Motor neuron (in vitro differentiated cells): ENCODE measurements at regions not wholly inside any gene's neighbourhood (a gene's known extent, or its start where the extent isn't known, plus 50 kb on each side); places are given as distances from the start of the nearest gene placed in this dataset.
"Not testable (repeated sequence)": the region's sequence is repeated elsewhere in the genome, so short reads cannot be mapped to it uniquely, and the experiment has no call there.

Experiments used
- ATAC-seq, 8 experiments: fragments of 200-7000 bp; cut with Tn5 transposase; replicated peaks in 6 of 8; 2 replicates each; pipeline ENCODE4 v1.8.0; 2021; ENCODE audit warnings: mild to moderate bottlenecking in 8 of 8, moderate library complexity in 8 of 8
- H3K27ac ChIP-seq, 2 donors: fragments of 250-450 bp; sonication (Bioruptor Pico); 2 replicates each; pipeline ENCODE4 v1.9.0; 2021; ENCODE audit warnings: antibody characterized with exemption in 2 of 2, mild to moderate bottlenecking in 2 of 2, moderate library complexity in 1 of 2
- H3K4me1 ChIP-seq, 2 donors: fragments of 250-450 bp; sonication (Bioruptor Pico); replicated peaks in 1 of 2; 2 replicates each; pipeline ENCODE4 v1.6.1; 2021; ENCODE audit warnings: antibody characterized with exemption in 2 of 2, mild to moderate bottlenecking in 2 of 2, moderate library complexity in 1 of 2
- H3K4me3 ChIP-seq, 5 donors: fragments of 250-450 bp; sonication (Bioruptor Pico); 2 replicates each; pipeline ENCODE4 v1.9.0; 2021; ENCODE audit warnings: antibody characterized with exemption in 5 of 5, mild to moderate bottlenecking in 5 of 5, moderate library complexity in 4 of 5
- WGBS, 10 experiments: fragments of 450-650 bp; shearing (Covaris generic); methylation state at CpG; one replicate each; pipeline ENCODE4 v1.0.0; 2022; 5-methylcytosine and 5-hydroxymethylcytosine counted together
- in situ Hi-C, 9 experiments: fragments of 400-800 bp; cut with MboI; loops; one replicate each; pipeline ENCODE4 v1.15.0; 2021; ENCODE audit warnings: low sequenced_read_pairs in 9 of 9, low pct_unique_long_range_greater_than_20kb in 2 of 9; ENCODE audit not compliant: unreplicated experiment in 9 of 9

DNA sequence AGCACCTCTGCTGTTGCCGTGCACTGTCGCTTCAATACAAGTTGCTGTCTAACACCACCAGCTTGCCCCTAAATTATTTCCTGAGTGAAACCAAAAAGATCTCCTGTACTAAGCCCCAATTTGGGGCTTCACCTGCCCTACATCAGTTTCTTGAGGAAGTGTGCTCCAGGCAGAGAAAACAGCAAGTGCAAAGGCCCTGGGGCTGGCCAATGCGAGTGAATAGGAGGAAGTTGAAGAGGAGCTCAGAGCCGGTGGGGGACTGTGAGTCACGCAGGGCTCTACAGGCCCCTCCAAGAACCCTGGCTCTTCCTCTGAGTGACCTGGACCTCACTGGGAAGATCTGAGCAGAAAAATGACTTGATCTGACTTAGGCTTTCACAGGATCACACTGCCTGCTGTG, 117.2 kb downstream of the IPO8 start:
- H3K4me3 ChIP-seq: no peak overlapping the region
- ATAC-seq: no peak
- in situ Hi-C loops: no loop called here
- no peak overlapping the region for H3K27ac ChIP-seq
- 20 to 93% (median 77%) methylated on average over 1 to 5 of the region's 5 CpGs; no CpG with 5 or more reads in 4 of the 10 experiments for WGBS, 10 experiments
- no peaks in the 10 kb centered on the region for H3K4me1 ChIP-seq

DNA sequence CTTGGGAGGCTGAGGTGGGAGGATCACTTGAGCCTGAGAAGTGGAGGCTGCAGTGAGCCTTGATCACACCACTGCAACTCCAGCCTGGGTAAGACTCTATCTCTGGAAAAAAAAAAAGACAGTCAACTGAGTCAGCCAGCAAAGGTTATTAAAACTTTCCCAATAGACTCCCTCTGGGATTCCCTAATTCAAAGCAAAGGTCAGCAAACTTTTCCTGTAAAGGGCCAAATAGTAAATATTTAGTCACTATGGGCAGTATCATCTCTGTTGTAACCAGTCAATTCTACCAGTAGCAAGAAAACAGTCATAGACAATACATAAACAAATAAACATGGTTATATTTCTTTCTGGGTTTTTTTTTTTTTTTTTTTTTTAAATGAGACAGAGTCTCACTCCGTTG, 122.5 kb downstream of the IPO8 start:
- WGBS, 10 experiments: 0 to 89% (median 73%) methylated on average over 1 of the region's 1 CpG; no CpG with 5 or more reads in 4 of the 10 experiments
- H3K4me3 ChIP-seq: no peak overlapping the region
- no peak overlapping the region for H3K27ac ChIP-seq
- in situ Hi-C loops: no loop called here
- no peak for ATAC-seq
- H3K4me1 ChIP-seq: no peaks in the 10 kb centered on the region

DNA sequence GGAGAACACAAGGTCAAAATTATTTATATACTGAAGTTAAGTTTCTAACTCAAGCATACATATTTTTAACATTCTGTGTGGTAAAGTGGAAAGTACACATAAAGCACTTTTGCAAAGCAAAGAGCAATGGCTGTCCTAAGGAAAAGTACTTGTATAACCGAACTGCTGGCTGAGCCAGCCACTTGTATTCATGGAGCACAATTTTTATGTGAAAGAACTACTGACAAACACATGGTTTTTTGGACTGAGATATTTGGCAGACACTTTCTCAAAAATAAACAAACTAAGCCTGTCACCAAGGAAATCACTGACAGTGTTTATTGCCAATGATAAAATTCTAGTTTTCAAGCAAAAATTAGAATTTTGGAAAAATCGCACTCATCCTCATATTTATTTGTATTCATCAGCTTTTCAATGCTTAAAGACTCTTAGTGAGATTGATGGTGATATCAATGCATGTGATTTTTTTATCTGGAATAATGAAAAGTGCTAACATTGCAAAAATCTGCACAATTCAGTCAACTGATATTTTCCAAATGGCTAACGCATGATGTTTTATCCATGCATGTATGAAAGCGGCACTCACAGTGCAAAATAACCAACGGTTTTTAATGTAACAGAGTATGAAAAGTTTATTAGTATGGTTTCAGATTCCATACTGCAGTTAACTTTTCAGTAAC, 125.3 kb downstream of the IPO8 start:
- Histone ChIP-seq H3K27ac (no peak overlapping the region), H3K4me1 (no peaks in the 10 kb centered on the region), H3K4me3 (no peak overlapping the region)
- in situ Hi-C loops: no loop called here
- 6 to 89% (median 77%) methylated on average over 3 to 5 of the region's 5 CpGs for WGBS, 10 experiments
- ATAC-seq: no peak

DNA sequence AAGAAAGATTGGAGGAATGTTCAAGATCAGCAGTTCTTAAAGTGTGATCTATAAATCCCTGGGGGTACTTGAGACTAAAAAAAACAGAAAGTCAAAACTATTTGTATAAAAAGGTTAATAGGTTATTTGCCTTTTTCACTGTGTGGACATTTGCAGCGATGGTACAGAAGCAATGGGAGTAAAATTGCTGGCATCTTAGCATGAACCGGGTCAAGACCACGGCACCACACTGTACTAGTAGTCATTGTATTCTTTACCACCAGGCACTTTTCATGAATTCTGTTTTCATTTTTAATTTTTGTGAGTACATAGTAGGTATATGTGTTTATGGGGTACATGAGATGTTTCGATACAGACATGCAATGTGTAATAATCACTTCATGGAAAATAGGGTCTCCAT, 126.2 kb downstream of the IPO8 start:
- WGBS, 10 experiments: 7 to 83% (median 66%) methylated on average over 1 to 4 of the region's 4 CpGs
- H3K4me1 ChIP-seq: no peaks in the 10 kb centered on the region
- in situ Hi-C loops: no loop called here
- no peak overlapping the region for H3K27ac ChIP-seq
- no peak overlapping the region for H3K4me3 ChIP-seq
- no peak for ATAC-seq

DNA sequence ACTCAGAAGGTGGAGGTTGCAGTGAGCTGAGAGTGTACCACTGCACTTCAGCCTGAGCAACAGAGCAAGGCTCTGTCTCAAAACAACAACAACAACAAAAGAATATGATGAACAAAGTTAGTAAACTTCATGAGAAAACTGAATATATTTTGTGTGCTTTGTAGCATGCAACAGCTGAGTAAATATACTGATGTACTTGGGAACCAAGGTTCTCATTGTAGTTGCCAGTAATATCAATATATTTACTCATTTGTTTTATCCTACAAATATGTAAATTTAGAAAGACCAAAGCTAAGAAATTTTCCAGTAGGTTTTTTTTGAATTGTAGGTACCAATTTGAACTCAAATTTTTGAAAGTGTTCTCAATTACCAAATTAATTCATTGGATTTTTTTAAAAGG, 127.2 kb downstream of the IPO8 start:
- no peak for ATAC-seq
- Histone ChIP-seq H3K4me1 (no peaks in the 10 kb centered on the region), H3K4me3 (no peak overlapping the region), H3K27ac (no peak overlapping the region)
- in situ Hi-C loops: no loop called here

DNA sequence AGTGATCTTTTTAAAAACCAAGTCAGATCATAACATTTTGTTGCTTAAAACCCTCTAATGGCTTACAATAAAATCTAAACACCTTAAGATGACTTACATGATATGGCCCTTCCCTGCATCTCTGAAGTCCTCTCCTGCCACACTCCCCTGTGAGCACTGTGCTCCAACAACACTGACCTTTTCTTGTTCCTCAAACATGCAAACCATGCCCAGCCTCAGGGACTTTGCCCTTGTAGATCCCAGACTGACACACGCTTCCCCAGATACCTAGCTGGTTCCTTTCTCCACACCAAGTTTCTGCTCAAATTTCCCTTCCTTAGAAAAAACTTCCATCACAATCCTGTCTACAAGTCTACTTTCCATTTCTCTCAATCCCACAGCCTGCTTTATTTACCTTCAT, 128.6 kb downstream of the IPO8 start:
- in situ Hi-C loops: no loop called here
- no peak for ATAC-seq

DNA sequence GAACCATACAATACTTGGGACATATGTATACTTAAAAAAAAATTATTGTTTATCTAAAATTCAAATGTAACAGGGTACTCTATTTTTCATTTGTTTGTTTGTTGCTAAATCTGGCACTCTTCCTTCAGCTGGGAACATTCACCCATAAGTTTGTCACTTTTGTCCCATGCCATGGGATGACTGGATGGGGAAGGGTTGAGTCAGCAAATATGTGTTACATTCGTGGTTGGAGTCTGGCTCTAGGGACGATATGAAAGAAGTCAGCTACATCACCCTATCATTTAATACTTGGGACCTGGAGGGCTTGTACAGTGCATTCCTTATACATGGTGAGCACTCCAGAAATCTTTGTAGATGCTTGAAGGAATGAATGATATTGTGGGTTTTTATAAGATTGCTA, 131.3 kb downstream of the IPO8 start:
- H3K4me3 ChIP-seq: no peak overlapping the region
- in situ Hi-C loops: no loop called here
- WGBS, 10 experiments: 8 to 94% (median 27%) methylated on average over 2 of the region's 2 CpGs; no CpG with 5 or more reads in 3 of the 10 experiments
- H3K4me1 ChIP-seq: no peaks in the 10 kb centered on the region
- H3K27ac ChIP-seq: no peak overlapping the region
- ATAC-seq: no peak

More for the DNA sequence above, 128.6 kb downstream of the IPO8 start:
- Histone ChIP-seq H3K27ac (no peak overlapping the region), H3K4me1 (no peaks in the 10 kb centered on the region), H3K4me3 (no peak overlapping the region)
- whole genome bisulfite sequencing, 10 experiments: 0 to 88% (median 82%) methylated on average over 1 of the region's 1 CpG; no CpG with 5 or more reads in 5 of the 10 experiments

DNA sequence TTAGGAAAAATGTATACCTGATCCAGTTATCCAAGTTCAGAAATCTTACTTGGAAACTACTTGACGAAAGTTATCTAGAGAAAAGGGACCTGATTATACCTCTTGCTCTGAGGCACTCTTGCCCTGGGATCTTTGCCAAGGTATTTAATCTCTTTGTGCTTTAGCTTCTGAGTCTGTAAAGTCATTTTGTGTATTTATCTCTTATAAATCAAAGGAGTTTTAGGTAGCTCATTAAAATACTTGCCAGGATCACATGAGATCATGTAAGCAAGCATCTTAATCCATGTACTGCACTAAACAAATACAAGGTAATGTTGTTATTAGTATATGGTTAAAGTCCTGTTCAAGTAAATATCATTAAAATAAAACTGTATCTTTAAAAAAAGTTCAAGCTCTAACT, 147.5 kb downstream of the IPO8 start:
- in situ Hi-C loops: no loop called here
- Histone ChIP-seq H3K27ac (no peak overlapping the region), H3K4me1 (no peaks in the 10 kb centered on the region), H3K4me3 (no peak overlapping the region)
- no peak for ATAC-seq
- 10 to 100% (median 88%) methylated on average over 1 of the region's 1 CpG; no CpG with 5 or more reads in 2 of the 10 experiments for WGBS, 10 experiments

DNA sequence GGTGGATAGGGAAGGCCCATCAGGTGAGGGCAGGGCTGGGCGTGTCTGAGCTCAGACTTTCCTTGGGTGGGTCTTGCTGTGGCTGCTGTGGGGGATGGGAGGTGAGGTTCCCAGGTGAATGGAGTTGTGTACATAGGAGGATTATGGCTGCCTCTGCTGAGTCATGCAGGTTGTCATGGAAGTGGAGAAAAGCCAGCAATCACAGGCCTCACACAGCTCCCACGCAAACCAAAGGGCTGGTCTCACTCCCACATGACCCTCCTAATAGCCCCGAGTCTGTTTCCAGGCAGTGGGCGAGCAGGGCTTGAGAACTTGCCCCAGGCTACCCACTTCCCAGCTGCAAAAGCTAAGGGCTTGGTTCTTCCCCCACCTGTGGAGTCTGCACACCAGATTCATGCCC, 149.5 kb downstream of the IPO8 start:
- ATAC-seq: no peak
- Histone ChIP-seq H3K4me3 (no peak overlapping the region), H3K27ac (no peak overlapping the region), H3K4me1 (no peaks in the 10 kb centered on the region)
- WGBS, 10 experiments: 40 to 100% (median 100%) methylated on average over 1 to 2 of the region's 4 CpGs; no CpG with 5 or more reads in 7 of the 10 experiments
- in situ Hi-C loops: no loop called here

DNA sequence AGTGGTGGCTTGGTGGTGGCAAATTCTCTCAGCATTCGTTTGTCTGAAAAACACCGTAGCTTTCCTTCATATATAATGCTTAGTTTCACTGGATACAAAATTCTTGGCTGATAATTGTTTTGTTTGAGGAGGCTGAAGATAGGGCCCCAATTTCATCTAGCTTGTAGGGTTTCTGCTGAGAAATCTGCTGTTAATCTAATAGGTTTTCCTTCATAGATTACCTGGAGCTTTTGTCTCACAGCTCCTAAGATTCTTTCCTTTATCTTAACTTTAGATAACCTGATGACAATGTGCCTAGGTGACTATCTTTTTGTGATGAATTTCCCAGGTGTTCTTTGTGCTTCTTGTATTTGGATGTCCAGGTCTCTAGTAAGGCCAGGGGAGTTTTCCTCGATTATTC, 151.0 kb downstream of the IPO8 start:
- H3K4me3 ChIP-seq, ATAC-seq, H3K27ac ChIP-seq, H3K4me1 ChIP-seq, in situ Hi-C loops: not testable (repeated sequence)
- WGBS, 10 experiments: 23 to 95% (median 78%) methylated on average over 1 to 3 of the region's 3 CpGs

DNA sequence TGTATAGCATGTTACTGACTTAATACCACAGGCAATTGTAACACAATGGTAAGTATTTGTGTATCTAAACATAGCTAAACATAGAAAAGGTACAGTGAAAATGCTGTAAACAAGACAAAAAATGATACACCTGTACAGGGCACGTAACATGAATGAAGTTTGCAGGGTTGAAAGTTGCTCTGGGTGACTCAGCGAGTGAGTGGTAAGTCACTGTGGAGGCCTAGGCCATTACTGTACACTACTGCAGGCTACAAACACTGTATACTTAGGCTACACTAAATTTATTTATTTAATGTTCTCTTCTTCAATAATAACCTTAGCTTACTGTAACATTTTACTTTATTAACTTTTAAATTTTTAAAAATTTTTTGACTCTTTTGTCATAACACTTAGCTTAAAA, 158.4 kb downstream of the IPO8 start:
- no peak overlapping the region for H3K4me3 ChIP-seq
- in situ Hi-C loops: no loop called here
- H3K4me1 ChIP-seq: no peaks in the 10 kb centered on the region
- 42 to 100% (median 88%) methylated on average over 1 to 2 of the region's 2 CpGs; no CpG with 5 or more reads in 1 of the 10 experiments for WGBS, 10 experiments
- no peak overlapping the region for H3K27ac ChIP-seq
- no peak for ATAC-seq

DNA sequence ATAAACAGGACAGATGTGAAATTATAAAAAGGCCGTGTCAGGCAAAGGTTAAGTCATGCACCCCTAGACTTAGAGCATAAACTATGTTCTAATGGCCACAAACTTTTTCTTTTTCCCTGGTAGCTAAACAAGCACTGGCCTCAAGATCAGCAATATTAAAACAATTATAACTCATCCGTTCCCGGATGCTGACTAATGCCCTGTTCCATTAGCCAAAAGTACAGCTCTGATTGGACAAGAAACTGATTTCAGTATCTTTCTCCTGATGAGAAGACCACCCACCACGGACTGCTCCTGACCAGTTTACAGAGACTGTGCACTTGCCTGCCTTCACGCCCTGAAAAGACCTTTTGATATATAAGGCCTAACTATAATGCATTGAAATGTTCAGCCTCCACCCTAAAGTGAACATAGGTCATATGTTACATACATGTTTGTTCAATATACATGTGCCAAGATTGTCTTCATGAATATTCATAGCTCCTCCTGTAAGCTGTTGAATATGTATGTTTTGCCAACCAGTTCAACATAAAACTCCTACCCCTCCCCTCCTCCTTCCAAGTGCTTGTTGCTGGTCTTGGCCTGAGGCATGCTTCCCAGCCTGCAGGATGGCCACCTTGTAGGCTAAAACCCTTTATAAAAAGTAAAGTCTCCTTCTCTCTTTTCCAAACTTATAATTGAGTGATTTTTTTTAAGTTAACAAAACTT, 162.0 kb downstream of the IPO8 start:
- in situ Hi-C loops: no loop called here
- 9 to 100% (median 64%) methylated on average over 2 to 5 of the region's 5 CpGs; no CpG with 5 or more reads in 2 of the 10 experiments for WGBS, 10 experiments
- Histone ChIP-seq H3K4me3 (no peak overlapping the region), H3K27ac (no peak overlapping the region), H3K4me1 (no peaks in the 10 kb centered on the region)
- ATAC-seq: peak in 5 of 8 experiments; percentile 30 to 97 (median 94)

DNA sequence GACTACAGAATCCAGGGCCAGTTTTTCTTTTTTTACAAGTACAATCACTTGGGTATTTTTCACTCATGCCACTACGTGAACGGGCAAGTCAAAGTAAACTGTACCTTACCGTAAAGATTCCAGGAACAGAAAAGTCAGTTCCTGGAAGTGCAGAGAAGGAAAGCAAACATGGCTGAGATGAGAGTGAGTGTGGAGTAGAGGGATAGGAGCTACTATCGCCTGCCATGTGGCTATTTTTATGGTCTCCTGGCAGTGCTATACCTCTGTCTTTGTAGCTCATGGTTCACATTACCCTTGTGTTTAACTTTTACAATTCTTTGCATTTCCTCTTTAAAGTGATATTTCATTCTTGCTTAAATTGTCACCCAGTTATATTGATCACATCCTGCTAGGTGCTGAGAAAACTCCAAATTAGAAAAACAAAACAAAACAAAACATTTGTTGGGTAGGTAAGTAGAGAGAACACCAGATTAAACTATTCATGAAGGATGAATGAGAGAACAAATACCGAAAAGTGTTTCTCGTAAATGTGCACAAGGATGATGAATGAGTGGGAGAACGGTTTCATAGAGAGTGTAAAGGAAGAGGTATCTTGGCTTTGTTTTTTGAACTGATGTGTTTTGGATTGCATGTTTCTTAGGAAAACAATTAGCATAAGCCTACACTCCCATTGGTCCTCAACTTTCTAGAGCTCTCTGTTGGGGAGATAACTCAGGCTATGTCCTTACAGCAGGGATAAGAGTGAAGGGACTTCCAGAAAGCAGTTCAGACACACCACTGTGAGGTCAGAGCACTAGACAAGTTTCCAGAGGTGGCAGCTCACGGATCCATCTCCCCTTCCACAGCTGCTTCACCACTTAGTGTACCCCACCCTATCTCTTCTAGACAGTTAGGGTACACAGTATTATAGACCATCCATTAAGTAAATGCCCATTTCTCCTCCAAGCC, 163.7 kb downstream of the IPO8 start:
- WGBS, 10 experiments: 75 to 94% (median 89%) methylated on average over 2 to 8 of the region's 8 CpGs; no CpG with 5 or more reads in 1 of the 10 experiments
- no peak for ATAC-seq
- Histone ChIP-seq H3K27ac (no peak overlapping the region), H3K4me1 (no peaks in the 10 kb centered on the region), H3K4me3 (no peak overlapping the region)
- in situ Hi-C loops: no loop called here
